ENCODE measurements at regions not wholly inside any gene's neighbourhood (a gene's known extent, or its start where the extent isn't known, plus 50 kb on each side); places are given as distances from the start of the nearest gene placed in this dataset.

- no peaks in the 10 kb centered on the region for H3K36me3 Mint-ChIP-seq
Measured at GRCh38 chr12:126512916-126513913, 1448.0 kb downstream of the AACS start.

GRCh38 chr12:126518596-126519200, 1453.5 kb downstream of the AACS start:
- Mint-ChIP-seq H3K36me3 (no peaks in the 10 kb centered on the region), H3K27me3 (no peaks in the 10 kb centered on the region), H3K27ac (no peak overlapping the region), H3K4me1 (ENCODE audit: low read depth) (no peaks in the 10 kb centered on the region), H3K9me3 (ENCODE audit: low read depth) (peaks cover 3% of the 10 kb centered on the region), H3K4me3 (no peak overlapping the region)

More at GRCh38 chr12:126512916-126513913, 1448.0 kb downstream of the AACS start:
- Mint-ChIP-seq H3K9me3 (ENCODE audit: low read depth) (no peaks in the 10 kb centered on the region), H3K4me3 (no peak overlapping the region), H3K27me3 (no peaks in the 10 kb centered on the region), H3K4me1 (ENCODE audit: low read depth) (no peaks in the 10 kb centered on the region), H3K27ac (no peak overlapping the region)

GRCh38 chr12:126519833-126520232, 1454.6 kb downstream of the AACS start:
- no peak overlapping the region for H3K4me3 Mint-ChIP-seq
- H3K9me3 Mint-ChIP-seq (ENCODE audit: low read depth): peaks cover 3% of the 10 kb centered on the region
- no peaks in the 10 kb centered on the region for H3K4me1 Mint-ChIP-seq (ENCODE audit: low read depth)
- H3K36me3 Mint-ChIP-seq: no peaks in the 10 kb centered on the region
- H3K27ac Mint-ChIP-seq: no peak overlapping the region
- H3K27me3 Mint-ChIP-seq: no peaks in the 10 kb centered on the region

- H3K27me3 Mint-ChIP-seq: no peaks in the 10 kb centered on the region
- H3K27ac Mint-ChIP-seq: no peak overlapping the region
- no peak overlapping the region for H3K4me3 Mint-ChIP-seq
- no peaks in the 10 kb centered on the region for H3K36me3 Mint-ChIP-seq
- H3K9me3 Mint-ChIP-seq (ENCODE audit: low read depth): peaks cover 3% of the 10 kb centered on the region
- no peaks in the 10 kb centered on the region for H3K4me1 Mint-ChIP-seq (ENCODE audit: low read depth)
Measured at GRCh38 chr12:126523891-126524290, 1458.7 kb downstream of the AACS start.

GRCh38 chr12:126534495-126534894, 1469.3 kb downstream of the AACS start:
- Mint-ChIP-seq H3K4me3 (no peak overlapping the region), H3K27ac (no peak overlapping the region), H3K27me3 (no peaks in the 10 kb centered on the region), H3K9me3 (ENCODE audit: low read depth) (no peaks in the 10 kb centered on the region), H3K36me3 (no peaks in the 10 kb centered on the region), H3K4me1 (ENCODE audit: low read depth) (no peaks in the 10 kb centered on the region)

- no peaks in the 10 kb centered on the region for H3K27me3 Mint-ChIP-seq
- no peaks in the 10 kb centered on the region for H3K9me3 Mint-ChIP-seq (ENCODE audit: low read depth)
- no peak overlapping the region for H3K27ac Mint-ChIP-seq
- H3K4me1 Mint-ChIP-seq (ENCODE audit: low read depth): no peaks in the 10 kb centered on the region
- no peaks in the 10 kb centered on the region for H3K36me3 Mint-ChIP-seq
- no peak overlapping the region for H3K4me3 Mint-ChIP-seq
Measured at GRCh38 chr12:126534942-126535341, 1469.7 kb downstream of the AACS start.

- no peaks in the 10 kb centered on the region for H3K9me3 Mint-ChIP-seq (ENCODE audit: low read depth)
Measured at GRCh38 chr12:126535971-126536370, 1470.7 kb downstream of the AACS start.

GRCh38 chr12:126537961-126538530, 1472.8 kb downstream of the AACS start:
- Mint-ChIP-seq H3K4me3 (no peak overlapping the region), H3K4me1 (ENCODE audit: low read depth) (no peaks in the 10 kb centered on the region), H3K9me3 (ENCODE audit: low read depth) (no peaks in the 10 kb centered on the region), H3K27ac (no peak overlapping the region), H3K27me3 (no peaks in the 10 kb centered on the region), H3K36me3 (no peaks in the 10 kb centered on the region)

More at GRCh38 chr12:126535971-126536370, 1470.7 kb downstream of the AACS start:
- H3K27ac Mint-ChIP-seq: no peak overlapping the region
- H3K4me3 Mint-ChIP-seq: no peak overlapping the region
- H3K27me3 Mint-ChIP-seq: no peaks in the 10 kb centered on the region
- no peaks in the 10 kb centered on the region for H3K4me1 Mint-ChIP-seq (ENCODE audit: low read depth)
- H3K36me3 Mint-ChIP-seq: no peaks in the 10 kb centered on the region

GRCh38 chr12:126538888-126539287, 1473.7 kb downstream of the AACS start:
- H3K36me3 Mint-ChIP-seq: no peaks in the 10 kb centered on the region
- no peak overlapping the region for H3K4me3 Mint-ChIP-seq
- H3K27ac Mint-ChIP-seq: no peak overlapping the region
- no peaks in the 10 kb centered on the region for H3K9me3 Mint-ChIP-seq (ENCODE audit: low read depth)
- H3K4me1 Mint-ChIP-seq (ENCODE audit: low read depth): no peaks in the 10 kb centered on the region
- no peaks in the 10 kb centered on the region for H3K27me3 Mint-ChIP-seq

- no peaks in the 10 kb centered on the region for H3K9me3 Mint-ChIP-seq (ENCODE audit: low read depth)
- H3K36me3 Mint-ChIP-seq: no peaks in the 10 kb centered on the region
- H3K27me3 Mint-ChIP-seq: no peaks in the 10 kb centered on the region
- no peak overlapping the region for H3K4me3 Mint-ChIP-seq
- H3K4me1 Mint-ChIP-seq (ENCODE audit: low read depth): no peaks in the 10 kb centered on the region
- no peak overlapping the region for H3K27ac Mint-ChIP-seq
Measured at GRCh38 chr12:126545411-126545810, 1480.2 kb downstream of the AACS start.

- Mint-ChIP-seq H3K36me3 (no peaks in the 10 kb centered on the region), H3K4me1 (ENCODE audit: low read depth) (no peaks in the 10 kb centered on the region), H3K4me3 (no peak overlapping the region), H3K9me3 (ENCODE audit: low read depth) (no peaks in the 10 kb centered on the region), H3K27ac (no peak overlapping the region), H3K27me3 (no peaks in the 10 kb centered on the region)
Measured at GRCh38 chr12:126547905-126548304, 1482.7 kb downstream of the AACS start.

GRCh38 chr12:126551869-126552268, 1486.6 kb downstream of the AACS start:
- Mint-ChIP-seq H3K27ac (no peak overlapping the region), H3K36me3 (no peaks in the 10 kb centered on the region), H3K4me3 (no peak overlapping the region), H3K4me1 (ENCODE audit: low read depth) (no peaks in the 10 kb centered on the region), H3K9me3 (ENCODE audit: low read depth) (no peaks in the 10 kb centered on the region), H3K27me3 (no peaks in the 10 kb centered on the region)

- Mint-ChIP-seq H3K27ac (no peak overlapping the region), H3K4me1 (ENCODE audit: low read depth) (no peaks in the 10 kb centered on the region), H3K4me3 (no peak overlapping the region), H3K27me3 (no peaks in the 10 kb centered on the region), H3K36me3 (no peaks in the 10 kb centered on the region), H3K9me3 (ENCODE audit: low read depth) (no peaks in the 10 kb centered on the region)
Measured at GRCh38 chr12:126554625-126555024, 1489.4 kb downstream of the AACS start.

- H3K4me1 Mint-ChIP-seq (ENCODE audit: low read depth): no peaks in the 10 kb centered on the region
- H3K9me3 Mint-ChIP-seq (ENCODE audit: low read depth): no peaks in the 10 kb centered on the region
Measured at GRCh38 chr12:126557659-126558058, 1492.4 kb downstream of the AACS start.

GRCh38 chr12:126558219-126558618, 1493.0 kb downstream of the AACS start:
- Mint-ChIP-seq H3K27me3 (no peaks in the 10 kb centered on the region), H3K4me1 (ENCODE audit: low read depth) (no peaks in the 10 kb centered on the region), H3K36me3 (no peaks in the 10 kb centered on the region), H3K4me3 (no peak overlapping the region), H3K9me3 (ENCODE audit: low read depth) (no peaks in the 10 kb centered on the region), H3K27ac (no peak overlapping the region)

More at GRCh38 chr12:126557659-126558058, 1492.4 kb downstream of the AACS start:
- no peak overlapping the region for H3K4me3 Mint-ChIP-seq
- H3K27me3 Mint-ChIP-seq: no peaks in the 10 kb centered on the region
- no peak overlapping the region for H3K27ac Mint-ChIP-seq
- no peaks in the 10 kb centered on the region for H3K36me3 Mint-ChIP-seq
